SU-DHL-6 (cell line): ENCODE measurements at regions not wholly inside any gene's neighbourhood (a gene's known extent, or its start where the extent isn't known, plus 50 kb on each side); places are given as distances from the start of the nearest gene placed in this dataset.

Experiments
- H2AFZ ChIP-seq: fragments of 200-600 bp; sonication (generic); 2 replicates; pipeline ENCODE4 v1.6.1; 2014; ENCODE audit warnings: low read depth, mild to moderate bottlenecking, moderate library complexity, mixed read lengths, antibody characterized with exemption, low read length; ENCODE audit not compliant: severe bottlenecking
- H3F3A ChIP-seq: fragments of 200-600 bp; shearing (Covaris generic); 2 replicates; pipeline ENCODE4 v1.6.0; 2016; ENCODE audit warnings: antibody characterized with exemption, mild to moderate bottlenecking; ENCODE audit not compliant: insufficient read depth
- H3K27ac ChIP-seq: fragments of 200-600 bp; sonication (generic); 2 replicates; pipeline ENCODE4 v1.5.1; 2016; ENCODE audit warnings: low read depth, mild to moderate bottlenecking, low read length, moderate library complexity, mixed read lengths
- H3K27me3 ChIP-seq: fragments of 200-600 bp; sonication (generic), shearing (Covaris generic); 2 replicates; pipeline ENCODE4 v1.6.0; 2014; ENCODE audit warnings: mild to moderate bottlenecking, low read length
- H3K36me3 ChIP-seq: fragments of 200-600 bp; sonication (generic); 2 replicates; pipeline ENCODE4 v1.6.1; 2014; ENCODE audit warnings: mild to moderate bottlenecking, low read length, mixed read lengths
- H3K4me2 ChIP-seq: fragments of 300-600, 200-600 bp; shearing (Covaris generic), sonication (generic); 2 replicates; pipeline ENCODE4 v1.6.0; 2014; ENCODE audit warnings: low read length, low read depth, mild to moderate bottlenecking; ENCODE audit not compliant: poor library complexity, severe bottlenecking
- H3K4me3 ChIP-seq: fragments of 200-600 bp; sonication (generic); 2 replicates; pipeline ENCODE4 v1.5.1; 2014; ENCODE audit warnings: antibody characterized with exemption, low read length, mild to moderate bottlenecking, mixed read lengths; ENCODE audit not compliant: insufficient read depth, poor library complexity, severe bottlenecking
- H3K79me2 ChIP-seq: fragments of 200-600 bp; sonication (generic); 2 replicates; pipeline ENCODE4 v1.6.1; 2014; ENCODE audit warnings: mild to moderate bottlenecking, low read length, moderate library complexity; ENCODE audit not compliant: insufficient read depth
- H3K9ac ChIP-seq: fragments of 200-600 bp; sonication (generic); 2 replicates; pipeline ENCODE4 v1.7.0; 2014; ENCODE audit warnings: mild to moderate bottlenecking, low read length
- H3K9me2 ChIP-seq: fragments of 200-600 bp; sonication (generic); replicated peaks from 2 replicates; pipeline ENCODE4 v1.6.1; 2014; ENCODE audit warnings: low read length; ENCODE audit not compliant: insufficient read depth
- H3K9me3 ChIP-seq: fragments of 200-600 bp; sonication (generic); 2 replicates; pipeline ENCODE4 v1.6.1; 2014; ENCODE audit warnings: low read length, mixed read lengths; ENCODE audit not compliant: insufficient read depth
- H4K20me1 ChIP-seq: fragments of 200-600 bp; sonication (generic); 2 replicates; pipeline ENCODE4 v1.6.1; 2014; ENCODE audit warnings: low read depth, mild to moderate bottlenecking, antibody characterized with exemption, low read length, moderate library complexity, mixed read lengths
- CTCF ChIP-seq: fragments of 200-600 bp; sonication (generic); IDR thresholded peaks from one replicate; pipeline ENCODE4 v1.5.1; 2017; ENCODE audit warnings: antibody characterized with exemption, mild to moderate bottlenecking, low read length, moderate library complexity; ENCODE audit not compliant: insufficient read depth, poor library complexity, severe bottlenecking
- EZH2phosphoT487 ChIP-seq: fragments of 200-600 bp; sonication (generic), shearing (Covaris generic); conservative IDR thresholded peaks from 2 replicates; pipeline ENCODE4 v1.6.1; 2018; ENCODE audit warnings: mild to moderate bottlenecking, antibody characterized with exemption, low read length, moderate library complexity, mixed read lengths

GRCh38 chr21:34263629-34264028, 100.2 kb upstream of the KCNE2 start:
- Histone ChIP-seq H3K9me3 (no peaks in the 10 kb centered on the region), H3K9ac (no peak overlapping the region), H3F3A (no peaks in the 10 kb centered on the region), H3K27ac (no peak overlapping the region), H4K20me1 (no peaks in the 10 kb centered on the region), H2AFZ (no peak overlapping the region), H3K27me3 (no peaks in the 10 kb centered on the region), H3K79me2 (no peaks in the 10 kb centered on the region), H3K4me2 (no peak overlapping the region), H3K9me2 (no peaks in the 10 kb centered on the region), H3K36me3 (no peaks in the 10 kb centered on the region), H3K4me3 (no peak overlapping the region)
- no peak for TF ChIP-seq EZH2phosphoT487
- no peak for TF ChIP-seq CTCF

GRCh38 chr21:34266351-34266750, 97.5 kb upstream of the KCNE2 start:
- H4K20me1 ChIP-seq, result no peaks in the 10 kb centered on the region
- no peaks in the 10 kb centered on the region for H3K27me3 ChIP-seq
- H3K79me2 ChIP-seq, result no peaks in the 10 kb centered on the region
- H2AFZ ChIP-seq, result no peak overlapping the region
- H3K4me2 ChIP-seq, result no peak overlapping the region
- no peaks in the 10 kb centered on the region for H3K36me3 ChIP-seq
- H3K9ac ChIP-seq, result no peak overlapping the region
- H3K4me3 ChIP-seq, result no peak overlapping the region
- H3K9me2 ChIP-seq, result no peaks in the 10 kb centered on the region
- H3K9me3 ChIP-seq, result no peaks in the 10 kb centered on the region
- no peaks in the 10 kb centered on the region for H3F3A ChIP-seq
- H3K27ac ChIP-seq, result no peak overlapping the region
- TF ChIP-seq EZH2phosphoT487, result no peak
- TF ChIP-seq CTCF, result no peak

- Histone ChIP-seq H3F3A (no peaks in the 10 kb centered on the region), H3K4me2 (no peak overlapping the region), H2AFZ (no peak overlapping the region), H3K9me3 (no peaks in the 10 kb centered on the region), H3K9ac (no peak overlapping the region), H4K20me1 (no peaks in the 10 kb centered on the region), H3K9me2 (no peaks in the 10 kb centered on the region), H3K27ac (no peak overlapping the region), H3K36me3 (no peaks in the 10 kb centered on the region), H3K27me3 (no peaks in the 10 kb centered on the region), H3K4me3 (no peak overlapping the region), H3K79me2 (no peaks in the 10 kb centered on the region)
- TF ChIP-seq CTCF, result no peak
- no peak for TF ChIP-seq EZH2phosphoT487
Measured at GRCh38 chr21:34268493-34268892, 95.3 kb upstream of the KCNE2 start.

GRCh38 chr21:34270411-34270810, 93.4 kb upstream of the KCNE2 start:
- no peaks in the 10 kb centered on the region for H4K20me1 ChIP-seq
- no peaks in the 10 kb centered on the region for H3K36me3 ChIP-seq
- no peak overlapping the region for H2AFZ ChIP-seq
- no peaks in the 10 kb centered on the region for H3K9me3 ChIP-seq
- H3K4me3 ChIP-seq, result no peak overlapping the region
- no peaks in the 10 kb centered on the region for H3K79me2 ChIP-seq
- no peaks in the 10 kb centered on the region for H3K27me3 ChIP-seq
- H3K27ac ChIP-seq, result no peak overlapping the region
- H3K9me2 ChIP-seq, result no peaks in the 10 kb centered on the region
- H3F3A ChIP-seq, result no peaks in the 10 kb centered on the region
- no peak overlapping the region for H3K9ac ChIP-seq
- TF ChIP-seq CTCF, result no peak
- no peak for TF ChIP-seq EZH2phosphoT487
- H3K4me2 ChIP-seq, result no peak overlapping the region
